Natural killer cell (primary cell): ENCODE measurements at regions not wholly inside any gene's neighbourhood (a gene's known extent, or its start where the extent isn't known, plus 50 kb on each side); places are given as distances from the start of the nearest gene placed in this dataset.

Source experiments
- ATAC-seq, 3 donors: fragments of 150-1000 bp in 2 of 3; fragments of 200-7000 bp in 1 of 3; cut with Tn5 transposase; 1 replicate in 1 of 3; 2 replicates in 2 of 3; pipeline ENCODE4 v1.10.0; 2021; ENCODE audit warnings: mild to moderate bottlenecking in 2 of 3, moderate library complexity in 2 of 3
- DNase-seq, 2 donors: peaks; one replicate each; pipeline versions ENCODE4 v3.0.0 to v3.0.0-alpha.2; 2013 to 2021; ENCODE audit warnings: mixed read lengths in 1 of 2
- H3K27ac ChIP-seq: one replicate; pipeline ENCODE4 v1.5.1; 2013; ENCODE audit warnings: mild to moderate bottlenecking, low read length
- H3K27me3 ChIP-seq: one replicate; pipeline ENCODE4 v1.6.1; 2013; ENCODE audit warnings: low read length; ENCODE audit not compliant: control insufficient read depth, insufficient read depth
- H3K36me3 ChIP-seq: one replicate; pipeline ENCODE4 v1.6.1; 2013; ENCODE audit warnings: low read length; ENCODE audit not compliant: control insufficient read depth, insufficient read depth
- H3K4me1 ChIP-seq: one replicate; pipeline ENCODE4 v1.6.1; 2013; ENCODE audit warnings: low read length; ENCODE audit not compliant: control insufficient read depth, insufficient read depth
- H3K4me3 ChIP-seq: one replicate; pipeline ENCODE4 v1.5.1; 2013; ENCODE audit warnings: low read length
- H3K9me3 ChIP-seq: one replicate; pipeline ENCODE4 v1.6.1; 2013; ENCODE audit warnings: low read length; ENCODE audit not compliant: control insufficient read depth, insufficient read depth
- H3K27ac Mint-ChIP-seq, 2 donors: one replicate each; pipeline ENCODE4 v1.8.0; 2022; ENCODE audit warnings: mild to moderate bottlenecking in 2 of 2, mixed read lengths in 2 of 2, moderate library complexity in 1 of 2
- H3K27me3 Mint-ChIP-seq, 2 donors: one replicate each; pipeline ENCODE4 v1.8.0; 2022; ENCODE audit warnings: low read depth in 2 of 2, mixed read lengths in 2 of 2
- H3K36me3 Mint-ChIP-seq: one replicate; pipeline ENCODE4 v1.8.0; 2022; ENCODE audit warnings: mixed read lengths
- H3K4me1 Mint-ChIP-seq, 2 donors: one replicate each; pipeline ENCODE4 v1.8.0; 2022; ENCODE audit warnings: mixed read lengths in 2 of 2
- H3K4me3 Mint-ChIP-seq: one replicate; pipeline ENCODE4 v1.8.0; 2022; ENCODE audit warnings: mild to moderate bottlenecking, moderate library complexity, mixed read lengths
- H3K9me3 Mint-ChIP-seq, 2 donors: one replicate each; pipeline ENCODE4 v1.8.0; 2022; ENCODE audit warnings: mixed read lengths in 2 of 2
- WGBS: methylation state at CpG from one replicate; pipeline ENCODE4 v1.1.7; 2013; ENCODE audit warnings: missing lambda C conversion rate; ENCODE audit not compliant: insufficient coverage; 5-methylcytosine and 5-hydroxymethylcytosine counted together
- intact Hi-C: fragments of 100-400 bp; cut with micrococcal nuclease; formaldehyde crosslinking; loops from one replicate; pipeline ENCODE4 v1.14.2; 2022
- TF ChIP-seq, protein P1 (sequence below): fragments of 200-600 bp; IDR thresholded peaks from one replicate; pipeline ENCODE4 v1.8.0; 2022; ENCODE audit warnings: antibody characterized with exemption

DNA sequence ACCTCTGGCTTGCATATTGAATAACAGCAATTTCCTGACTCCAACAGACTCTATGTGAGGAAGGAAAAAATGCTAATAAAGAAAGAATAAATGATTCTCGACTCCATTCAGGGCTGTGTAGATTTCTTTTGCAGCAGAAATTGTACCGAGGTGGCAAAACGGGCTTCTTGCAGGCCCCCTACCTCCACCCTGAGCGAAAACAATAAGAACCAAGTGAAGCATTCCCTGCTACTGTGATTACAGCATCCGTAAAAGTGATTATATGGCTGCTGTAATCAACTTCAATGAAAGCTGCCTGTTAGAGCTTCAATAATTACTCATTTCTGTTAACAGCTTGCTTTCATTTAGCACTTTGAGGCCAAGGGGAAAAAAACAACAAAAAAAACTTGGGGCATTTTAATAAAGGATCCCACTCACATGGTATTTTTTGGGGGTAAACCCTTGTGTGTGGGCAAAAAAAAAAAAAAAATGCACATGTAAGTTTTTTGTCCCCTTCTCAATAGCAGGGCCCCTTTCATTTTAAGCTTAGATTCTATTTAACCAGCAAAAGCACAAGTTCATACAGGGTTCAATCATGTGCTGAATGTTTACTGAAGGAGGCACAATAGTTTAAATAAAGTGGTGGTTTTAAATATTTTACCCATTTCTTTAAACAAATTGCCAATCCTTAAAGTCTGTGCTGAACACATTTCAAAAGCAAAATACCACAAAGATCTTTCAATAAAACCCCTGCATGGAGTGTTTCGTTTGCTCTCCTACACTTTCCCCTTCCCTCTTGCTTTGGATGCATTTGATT is 271.6 kb downstream of the LMO4 start:
- Histone ChIP-seq H3K9me3 (no peaks in the 10 kb centered on the region), H3K27me3 (no peaks in the 10 kb centered on the region), H3K4me1 (no peaks in the 10 kb centered on the region), H3K36me3 (no peaks in the 10 kb centered on the region), H3K27ac (no peak overlapping the region), H3K4me3 (no peak overlapping the region)
- Mint-ChIP-seq H3K27me3 (peaks cover 5 to 18% of the 10 kb centered on the region in 2 donors), H3K9me3 (peaks cover 0 to 2% of the 10 kb centered on the region in 2 donors), H3K36me3 (no peaks in the 10 kb centered on the region), H3K27ac (no peak overlapping the region), H3K4me3 (no peak overlapping the region), H3K4me1 (no peaks in the 10 kb centered on the region)
- no peak for DNase-seq
- TF ChIP-seq, protein P1, sequence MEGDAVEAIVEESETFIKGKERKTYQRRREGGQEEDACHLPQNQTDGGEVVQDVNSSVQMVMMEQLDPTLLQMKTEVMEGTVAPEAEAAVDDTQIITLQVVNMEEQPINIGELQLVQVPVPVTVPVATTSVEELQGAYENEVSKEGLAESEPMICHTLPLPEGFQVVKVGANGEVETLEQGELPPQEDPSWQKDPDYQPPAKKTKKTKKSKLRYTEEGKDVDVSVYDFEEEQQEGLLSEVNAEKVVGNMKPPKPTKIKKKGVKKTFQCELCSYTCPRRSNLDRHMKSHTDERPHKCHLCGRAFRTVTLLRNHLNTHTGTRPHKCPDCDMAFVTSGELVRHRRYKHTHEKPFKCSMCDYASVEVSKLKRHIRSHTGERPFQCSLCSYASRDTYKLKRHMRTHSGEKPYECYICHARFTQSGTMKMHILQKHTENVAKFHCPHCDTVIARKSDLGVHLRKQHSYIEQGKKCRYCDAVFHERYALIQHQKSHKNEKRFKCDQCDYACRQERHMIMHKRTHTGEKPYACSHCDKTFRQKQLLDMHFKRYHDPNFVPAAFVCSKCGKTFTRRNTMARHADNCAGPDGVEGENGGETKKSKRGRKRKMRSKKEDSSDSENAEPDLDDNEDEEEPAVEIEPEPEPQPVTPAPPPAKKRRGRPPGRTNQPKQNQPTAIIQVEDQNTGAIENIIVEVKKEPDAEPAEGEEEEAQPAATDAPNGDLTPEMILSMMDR, result no peak
- ATAC-seq, result no peak
- intact Hi-C loops, result no loop called here
- 78% methylated on average over 5 of the region's 6 CpGs for WGBS

DNA sequence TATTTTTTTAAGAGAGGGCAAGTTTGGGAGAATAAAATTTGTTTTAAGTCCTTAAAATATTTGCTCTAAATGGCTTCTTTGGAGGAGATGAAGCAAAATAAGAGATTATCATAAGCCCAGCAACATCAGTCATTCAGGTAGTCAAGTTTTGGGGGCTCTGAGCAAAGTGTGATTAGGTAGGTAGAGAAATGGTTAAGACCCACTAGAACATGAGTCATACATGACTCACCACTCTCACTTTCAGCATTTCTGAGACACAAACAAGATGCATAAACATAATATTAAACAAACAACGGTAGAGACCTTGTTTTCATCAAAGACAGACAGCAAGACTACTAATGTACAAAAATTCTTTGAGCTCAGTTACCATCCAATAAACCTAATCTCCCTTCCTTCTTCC is 272.2 kb downstream of the LMO4 start:
- no peaks in the 10 kb centered on the region for H3K4me1 ChIP-seq
- H3K27ac ChIP-seq, result no peak overlapping the region
- H3K4me3 ChIP-seq, result no peak overlapping the region
- Mint-ChIP-seq H3K4me1 (no peaks in the 10 kb centered on the region), H3K27me3 (peaks cover 5 to 22% of the 10 kb centered on the region in 2 donors), H3K4me3 (no peak overlapping the region), H3K36me3 (no peaks in the 10 kb centered on the region), H3K27ac (no peak overlapping the region), H3K9me3 (no peaks in the 10 kb centered on the region)
- TF ChIP-seq, protein P1, result no peak
- ATAC-seq, result no peak
- no peaks in the 10 kb centered on the region for H3K36me3 ChIP-seq
- no peaks in the 10 kb centered on the region for H3K9me3 ChIP-seq
- WGBS, result 68% methylated on average over 1 of the region's 1 CpG
- intact Hi-C loops, result no loop called here
- H3K27me3 ChIP-seq, result no peaks in the 10 kb centered on the region
- DNase-seq, result no peak

DNA sequence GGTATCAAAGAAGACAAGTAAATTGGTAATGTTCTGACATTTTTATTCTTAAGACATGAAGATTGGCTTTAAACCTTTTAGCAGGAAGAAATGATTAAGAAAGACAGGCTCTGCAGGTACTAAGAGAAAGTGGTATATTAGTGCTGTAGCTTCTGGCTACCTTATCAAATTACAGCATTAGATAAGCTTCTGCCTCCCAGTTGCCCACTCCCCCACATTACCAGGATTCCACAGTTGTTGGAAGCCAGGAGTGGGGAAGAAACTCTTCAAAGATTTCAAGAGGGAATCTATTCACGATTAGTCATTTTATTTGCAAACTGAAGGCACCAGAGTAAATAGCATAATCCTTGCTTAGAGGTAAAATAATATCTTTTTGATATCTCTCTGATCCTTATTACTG is 274.9 kb downstream of the LMO4 start:
- peaks cover 5 to 19% of the 10 kb centered on the region in 2 donors for H3K27me3 Mint-ChIP-seq
- no peaks in the 10 kb centered on the region for H3K4me1 Mint-ChIP-seq
- H3K9me3 Mint-ChIP-seq, result no peaks in the 10 kb centered on the region
- Histone ChIP-seq H3K27ac (no peak overlapping the region), H3K4me1 (no peaks in the 10 kb centered on the region), H3K9me3 (no peaks in the 10 kb centered on the region), H3K4me3 (no peak overlapping the region), H3K36me3 (no peaks in the 10 kb centered on the region), H3K27me3 (no peaks in the 10 kb centered on the region)
- WGBS, result 100% methylated on average over 1 of the region's 1 CpG
- H3K4me3 Mint-ChIP-seq, result no peak overlapping the region
- intact Hi-C loops, result no loop called here
- ATAC-seq (no peak), DNase-seq (no peak)
- H3K36me3 Mint-ChIP-seq, result no peaks in the 10 kb centered on the region
- TF ChIP-seq, protein P1, result no peak
- H3K27ac Mint-ChIP-seq, result no peak overlapping the region

DNA sequence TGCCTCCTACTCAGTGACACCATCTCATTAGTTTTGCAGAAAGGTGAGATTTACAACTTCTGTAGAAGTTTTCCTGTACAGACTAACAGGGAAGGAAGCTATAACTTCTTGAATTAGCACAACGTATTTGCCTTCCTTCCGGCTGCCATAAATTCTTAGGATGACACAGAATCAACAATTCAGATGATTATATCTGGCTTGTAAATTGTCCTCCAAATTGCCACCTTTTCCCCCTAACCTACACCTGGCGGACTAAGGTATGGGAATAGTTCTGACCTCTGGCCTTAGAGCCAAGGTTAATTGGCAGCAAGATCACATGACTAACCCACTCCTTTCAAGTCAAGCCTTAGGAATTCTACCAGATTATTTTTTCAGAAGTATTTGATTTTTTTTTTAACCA is 284.3 kb downstream of the LMO4 start:
- H3K4me1 Mint-ChIP-seq, result no peaks in the 10 kb centered on the region
- H3K27me3 Mint-ChIP-seq, result peaks cover 0 to 4% of the 10 kb centered on the region in 2 donors
- DNase-seq (no peak), ATAC-seq (no peak)
- no peak overlapping the region for H3K27ac Mint-ChIP-seq
- no peaks in the 10 kb centered on the region for H3K9me3 Mint-ChIP-seq
- no peak overlapping the region for H3K27ac ChIP-seq
- H3K9me3 ChIP-seq, result no peaks in the 10 kb centered on the region
- WGBS, result 61% methylated on average over 3 of the region's 3 CpGs
- intact Hi-C loops, result no loop called here
- H3K4me3 Mint-ChIP-seq, result no peak overlapping the region
- H3K4me3 ChIP-seq, result no peak overlapping the region
- no peaks in the 10 kb centered on the region for H3K4me1 ChIP-seq
- H3K36me3 Mint-ChIP-seq, result no peaks in the 10 kb centered on the region
- TF ChIP-seq, protein P1, result no peak
- H3K27me3 ChIP-seq, result no peaks in the 10 kb centered on the region
- no peaks in the 10 kb centered on the region for H3K36me3 ChIP-seq
